ENCODE measurements at regions not wholly inside any gene's neighbourhood (a gene's known extent, or its start where the extent isn't known, plus 50 kb on each side); places are given as distances from the start of the nearest gene placed in this dataset.

DNA sequence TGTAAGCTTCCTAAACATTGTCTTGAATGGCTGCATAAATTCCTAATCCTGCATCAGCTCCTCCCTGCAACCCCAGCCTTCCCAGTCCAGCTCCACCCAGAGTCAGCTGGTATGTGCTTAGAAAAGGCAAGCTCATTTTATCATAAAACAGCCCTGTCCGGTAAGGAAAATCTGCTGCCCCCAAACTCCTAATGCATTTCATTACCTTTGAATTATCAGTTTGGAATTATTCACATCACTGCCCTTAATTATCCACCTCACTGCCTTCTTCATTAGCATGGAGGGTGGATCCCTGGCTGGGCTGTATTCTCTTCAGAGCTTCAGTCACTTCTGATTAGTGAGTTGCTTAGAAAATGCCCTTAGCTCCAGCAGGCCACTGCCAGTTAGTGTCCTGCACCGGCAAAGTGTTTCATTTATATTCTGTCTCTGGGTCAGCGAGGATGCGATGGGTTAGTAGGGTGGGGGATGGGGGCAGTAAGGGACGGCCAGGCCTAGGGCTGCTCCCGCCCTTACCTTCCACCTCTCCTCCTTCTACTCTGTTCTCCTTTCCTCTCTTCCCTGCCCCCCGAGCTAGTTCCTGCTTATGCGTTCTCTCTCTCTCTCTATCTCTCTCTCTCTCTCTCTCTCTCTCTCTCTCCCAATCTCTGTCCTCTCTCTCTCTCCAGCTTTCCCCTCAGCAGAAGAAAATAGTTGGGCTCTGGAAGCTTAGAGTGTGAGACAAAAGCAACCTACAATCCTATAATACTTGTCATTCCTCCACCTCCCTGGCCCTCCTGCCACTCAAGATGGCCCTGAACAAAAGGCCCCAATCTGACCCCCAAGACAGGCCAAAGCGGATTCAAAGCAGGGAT, 174.8 kb upstream of the KLF3 start:
- peaks cover 34% of the 10 kb centered on the region for H3K4me1 Mint-ChIP-seq
- no peaks in the 10 kb centered on the region for H3K36me3 Mint-ChIP-seq (ENCODE audit: low read depth)
- TF ChIP-seq, protein P1, sequence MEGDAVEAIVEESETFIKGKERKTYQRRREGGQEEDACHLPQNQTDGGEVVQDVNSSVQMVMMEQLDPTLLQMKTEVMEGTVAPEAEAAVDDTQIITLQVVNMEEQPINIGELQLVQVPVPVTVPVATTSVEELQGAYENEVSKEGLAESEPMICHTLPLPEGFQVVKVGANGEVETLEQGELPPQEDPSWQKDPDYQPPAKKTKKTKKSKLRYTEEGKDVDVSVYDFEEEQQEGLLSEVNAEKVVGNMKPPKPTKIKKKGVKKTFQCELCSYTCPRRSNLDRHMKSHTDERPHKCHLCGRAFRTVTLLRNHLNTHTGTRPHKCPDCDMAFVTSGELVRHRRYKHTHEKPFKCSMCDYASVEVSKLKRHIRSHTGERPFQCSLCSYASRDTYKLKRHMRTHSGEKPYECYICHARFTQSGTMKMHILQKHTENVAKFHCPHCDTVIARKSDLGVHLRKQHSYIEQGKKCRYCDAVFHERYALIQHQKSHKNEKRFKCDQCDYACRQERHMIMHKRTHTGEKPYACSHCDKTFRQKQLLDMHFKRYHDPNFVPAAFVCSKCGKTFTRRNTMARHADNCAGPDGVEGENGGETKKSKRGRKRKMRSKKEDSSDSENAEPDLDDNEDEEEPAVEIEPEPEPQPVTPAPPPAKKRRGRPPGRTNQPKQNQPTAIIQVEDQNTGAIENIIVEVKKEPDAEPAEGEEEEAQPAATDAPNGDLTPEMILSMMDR (IDR thresholded peaks at IDR 0.05) = no peak
- peak overlapping the region; percentile 97 for H3K27ac Mint-ChIP-seq
- H3K4me3 Mint-ChIP-seq = peak overlapping the region; percentile 33
- peaks cover 4% of the 10 kb centered on the region for H3K9me3 Mint-ChIP-seq
- DNase-seq = peak; percentile 12
- H3K27me3 Mint-ChIP-seq (ENCODE audit: low read depth, poor library complexity) = peaks cover 4% of the 10 kb centered on the region

DNA sequence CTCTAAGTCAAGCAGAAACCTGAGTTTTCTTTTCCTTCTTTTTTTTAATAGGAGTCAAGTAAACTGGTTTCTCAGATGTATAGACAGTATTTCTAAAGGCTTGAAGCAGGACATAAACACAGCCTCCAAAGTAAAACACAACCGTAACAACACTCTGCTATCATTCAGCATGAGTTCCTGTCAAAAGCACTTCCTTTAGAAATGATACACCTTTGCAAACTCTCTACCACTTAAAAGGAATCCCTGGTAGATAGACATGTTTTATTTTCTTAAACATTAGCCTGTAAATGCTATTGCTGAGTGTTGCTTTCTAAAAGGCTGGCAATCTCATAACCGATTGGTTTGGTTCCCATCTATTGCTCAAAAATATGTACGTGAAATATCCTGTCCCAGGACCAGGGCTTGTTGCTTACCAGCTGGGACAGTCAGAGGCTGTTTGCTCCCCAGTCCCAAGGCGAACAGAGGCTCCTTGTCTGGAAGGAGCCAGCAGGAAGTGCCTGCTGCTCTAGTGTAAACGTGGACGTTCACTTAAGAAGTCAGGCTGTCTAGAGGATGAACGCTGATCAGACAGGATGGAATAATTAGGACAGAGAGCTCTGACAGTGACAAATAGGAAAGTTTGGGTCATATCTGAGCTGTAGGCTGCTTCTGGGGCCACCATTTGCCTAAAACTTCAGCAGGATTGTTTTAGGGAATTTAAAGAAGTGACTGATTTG, 173.9 kb upstream of the KLF3 start:
- TF ChIP-seq, protein P1 (IDR thresholded peaks at IDR 0.05) = no peak
- peaks cover 4% of the 10 kb centered on the region for H3K27me3 Mint-ChIP-seq (ENCODE audit: low read depth, poor library complexity)
- H3K4me1 Mint-ChIP-seq = peaks cover 34% of the 10 kb centered on the region
- H3K4me3 Mint-ChIP-seq = peak overlapping the region; percentile 33
- DNase-seq = peak; percentile 12
- H3K27ac Mint-ChIP-seq = peak overlapping the region; percentile 97
- no peaks in the 10 kb centered on the region for H3K9me3 Mint-ChIP-seq
- no peaks in the 10 kb centered on the region for H3K36me3 Mint-ChIP-seq (ENCODE audit: low read depth)

DNA sequence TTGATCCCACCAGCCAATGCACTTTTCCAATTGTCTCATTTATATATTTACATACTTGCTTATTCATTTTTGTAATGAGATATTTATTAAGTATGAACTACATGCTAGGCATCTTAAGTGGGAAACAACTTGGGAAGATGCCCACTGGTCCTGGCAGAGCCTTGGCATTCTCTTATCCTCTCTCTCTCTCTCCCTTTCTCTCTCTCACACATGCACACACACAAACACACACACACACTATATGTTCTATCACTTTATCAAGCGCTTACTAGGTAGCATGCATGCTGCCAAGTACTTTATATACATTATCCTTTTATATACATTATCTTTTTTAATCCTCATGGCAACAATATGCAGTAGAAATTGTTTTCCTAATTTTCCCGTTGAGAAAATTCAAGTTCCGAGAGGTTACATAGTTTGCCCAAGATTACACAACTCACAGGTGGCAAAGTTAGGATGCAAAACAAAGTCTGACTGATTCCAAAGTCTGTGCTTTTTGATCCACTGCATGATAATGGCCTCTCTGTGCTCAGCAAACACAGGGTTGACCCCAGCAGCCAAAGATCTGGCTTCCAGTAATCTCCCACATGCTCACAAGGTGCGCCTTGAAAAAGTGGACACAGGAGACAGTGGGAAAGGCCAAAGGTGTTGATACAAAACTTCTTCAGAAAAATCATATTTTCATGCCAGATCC, 173.1 kb upstream of the KLF3 start:
- Mint-ChIP-seq H3K9me3 (no peaks in the 10 kb centered on the region), H3K4me3 (no peak overlapping the region), H3K27me3 (ENCODE audit: low read depth, poor library complexity) (peaks cover 4% of the 10 kb centered on the region), H3K27ac (peak overlapping the region; percentile 17), H3K36me3 (ENCODE audit: low read depth) (no peaks in the 10 kb centered on the region), H3K4me1 (peaks cover 33% of the 10 kb centered on the region)
- no peak for DNase-seq
- TF ChIP-seq, protein P1 (IDR thresholded peaks at IDR 0.05) = no peak

DNA sequence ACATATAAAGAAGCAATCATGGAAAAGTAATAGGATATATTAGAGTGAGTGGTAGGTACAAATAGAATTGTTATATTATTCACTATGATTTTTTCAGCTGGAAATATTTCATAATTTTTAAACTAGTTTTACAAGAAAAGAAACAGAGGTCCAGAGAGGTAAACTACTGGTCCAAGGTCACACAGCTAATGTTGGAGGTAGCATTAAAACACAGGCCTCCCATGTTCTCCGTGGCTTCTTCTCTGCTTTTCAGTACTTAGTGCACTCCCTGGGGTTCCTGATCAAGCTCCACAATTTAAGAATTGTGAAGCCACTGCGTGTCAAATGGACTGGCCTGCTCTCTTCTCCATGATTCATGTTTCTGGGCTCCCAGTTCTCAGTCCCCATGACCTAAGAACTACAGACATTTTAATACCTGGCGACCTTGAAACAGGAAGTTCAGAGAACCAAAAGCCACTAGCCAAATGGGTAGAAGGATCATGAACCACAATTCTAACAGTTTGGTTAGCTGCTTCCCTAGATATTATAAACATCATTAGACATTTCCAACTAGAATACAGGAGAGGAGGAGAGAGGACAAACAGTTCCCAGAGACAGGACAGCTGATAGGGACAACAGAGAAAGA, 172.0 kb upstream of the KLF3 start:
- no peaks in the 10 kb centered on the region for H3K36me3 Mint-ChIP-seq (ENCODE audit: low read depth)
- H3K27ac Mint-ChIP-seq = no peak overlapping the region
- H3K27me3 Mint-ChIP-seq (ENCODE audit: low read depth, poor library complexity) = peaks cover 4% of the 10 kb centered on the region
- DNase-seq = no peak
- H3K4me3 Mint-ChIP-seq = no peak overlapping the region
- TF ChIP-seq, protein P1 (IDR thresholded peaks at IDR 0.05) = no peak
- H3K4me1 Mint-ChIP-seq = peaks cover 28% of the 10 kb centered on the region
- no peaks in the 10 kb centered on the region for H3K9me3 Mint-ChIP-seq

DNA sequence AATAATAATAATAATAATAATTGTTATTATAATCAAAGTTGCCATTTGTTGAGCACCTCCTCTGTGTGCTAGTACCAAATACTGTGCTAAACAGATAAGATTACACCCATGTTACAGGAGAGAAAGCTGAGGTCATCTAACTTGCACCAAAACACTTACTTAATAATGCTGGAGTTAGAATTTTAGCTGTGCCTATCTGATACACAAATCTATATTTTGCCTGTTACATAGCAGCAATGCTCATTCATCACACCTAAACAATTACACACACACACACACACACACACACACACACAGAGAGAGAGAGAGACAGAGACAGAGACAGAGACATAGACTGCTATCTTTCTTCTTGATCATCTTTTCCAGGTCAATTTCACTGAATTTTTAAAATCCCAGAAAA, 170.9 kb upstream of the KLF3 start:
- no peak for DNase-seq
- Mint-ChIP-seq H3K4me1 (peaks cover 28% of the 10 kb centered on the region), H3K27me3 (ENCODE audit: low read depth, poor library complexity) (peaks cover 4% of the 10 kb centered on the region)

More for the DNA sequence above, 170.9 kb upstream of the KLF3 start:
- Mint-ChIP-seq H3K9me3 (no peaks in the 10 kb centered on the region), H3K36me3 (ENCODE audit: low read depth) (no peaks in the 10 kb centered on the region), H3K27ac (peak overlapping the region; percentile 10), H3K4me3 (no peak overlapping the region)
- TF ChIP-seq, protein P1 (IDR thresholded peaks at IDR 0.05) = no peak
